HG03175 (cell line): ENCODE measurements at regions not wholly inside any gene's neighbourhood (a gene's known extent, or its start where the extent isn't known, plus 50 kb on each side); places are given as distances from the start of the nearest gene placed in this dataset.
"Not testable (repeated sequence)": the region's sequence is repeated elsewhere in the genome, so short reads cannot be mapped to it uniquely, and the experiment has no call there.

Experiments
- ATAC-seq: cut with Tn5 transposase; IDR thresholded peaks from one replicate; pipeline ENCODE4 v1.9.1; 2021; ENCODE audit warnings: mild to moderate bottlenecking, moderate library complexity; ENCODE audit not compliant: unreplicated experiment

DNA sequence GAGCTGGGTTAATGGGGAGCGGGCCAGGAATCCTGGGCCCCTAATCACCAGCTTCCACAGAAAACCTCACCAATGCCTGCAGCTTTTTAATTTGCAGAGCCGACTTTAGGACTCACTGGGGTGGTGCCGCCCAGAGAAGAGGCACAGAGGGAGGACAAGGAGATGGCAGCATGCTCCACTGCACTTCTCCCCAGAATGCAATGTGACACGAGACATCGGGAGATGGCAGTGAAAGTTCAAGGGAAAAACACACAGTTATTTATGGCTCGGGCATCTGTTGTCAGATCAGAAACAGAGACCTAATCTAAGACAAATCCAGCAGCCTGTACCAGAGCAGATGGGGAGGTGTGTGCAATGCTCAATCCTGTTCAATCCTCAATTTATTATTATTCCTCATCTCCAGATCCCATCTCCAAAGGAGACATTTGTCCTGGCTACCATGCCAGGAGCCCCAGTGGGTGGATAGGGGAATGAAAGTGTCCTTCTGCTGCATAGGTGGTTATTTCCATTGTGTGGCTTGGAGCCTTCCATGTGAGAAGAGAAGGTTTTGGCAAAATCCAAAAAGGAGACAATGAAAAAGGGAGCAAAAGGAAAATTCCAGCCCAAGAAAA is 250.0 kb downstream of the NXPE2 start:
- ATAC-seq = no peak

DNA sequence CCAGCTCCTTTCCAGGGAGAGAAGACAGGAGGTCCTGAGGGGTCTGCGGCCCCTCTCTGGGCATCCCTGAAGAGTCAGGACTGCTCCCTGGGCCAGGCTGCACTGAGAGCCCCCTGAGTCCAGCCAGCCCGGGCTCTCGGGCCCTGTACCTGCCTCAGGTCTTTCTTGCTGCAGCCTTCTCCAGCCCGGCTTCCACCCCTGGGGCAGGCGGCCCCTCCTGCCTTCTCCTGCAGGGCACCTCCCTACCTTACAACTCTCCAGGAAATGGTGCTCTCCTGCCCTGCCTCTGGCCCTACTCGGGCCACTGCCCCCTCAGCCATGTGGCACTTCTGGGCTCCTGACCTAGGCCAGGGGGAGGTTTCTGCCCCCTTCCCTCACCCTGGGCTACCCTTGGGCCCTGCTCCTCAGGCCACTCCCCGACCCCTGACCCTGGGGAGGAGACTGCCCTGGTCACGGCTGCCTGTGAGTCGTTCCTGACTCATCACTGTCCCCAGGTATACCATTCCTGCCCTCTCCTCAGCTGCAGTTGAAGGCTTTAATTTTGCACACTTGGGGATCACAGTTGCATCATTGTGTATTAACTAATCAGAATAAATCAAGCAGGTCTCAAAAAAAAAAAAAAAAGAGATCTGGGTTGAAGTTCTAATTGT is 251.1 kb downstream of the NXPE2 start:
- no peak for ATAC-seq

DNA sequence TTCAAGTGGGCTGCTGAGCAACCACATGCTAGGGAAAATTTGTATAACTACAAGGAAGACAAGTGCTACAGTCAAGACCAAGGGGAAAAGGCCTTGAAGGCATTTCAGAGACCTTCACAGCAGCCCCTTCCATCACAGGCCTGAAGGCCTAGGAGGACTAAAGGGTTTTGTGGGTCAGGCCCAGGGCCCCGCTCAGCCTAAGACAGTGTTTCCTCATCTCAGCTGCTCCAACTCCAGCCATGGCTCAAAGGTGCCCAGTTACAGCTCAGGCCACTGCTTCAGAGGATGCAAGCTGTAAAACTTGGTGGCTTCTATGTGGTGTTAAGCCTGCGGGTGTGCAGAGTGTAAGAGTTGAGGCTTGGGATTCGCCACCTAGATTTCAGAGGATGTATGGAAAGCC is 260.5 kb downstream of the NXPE2 start:
- ATAC-seq = no peak

DNA sequence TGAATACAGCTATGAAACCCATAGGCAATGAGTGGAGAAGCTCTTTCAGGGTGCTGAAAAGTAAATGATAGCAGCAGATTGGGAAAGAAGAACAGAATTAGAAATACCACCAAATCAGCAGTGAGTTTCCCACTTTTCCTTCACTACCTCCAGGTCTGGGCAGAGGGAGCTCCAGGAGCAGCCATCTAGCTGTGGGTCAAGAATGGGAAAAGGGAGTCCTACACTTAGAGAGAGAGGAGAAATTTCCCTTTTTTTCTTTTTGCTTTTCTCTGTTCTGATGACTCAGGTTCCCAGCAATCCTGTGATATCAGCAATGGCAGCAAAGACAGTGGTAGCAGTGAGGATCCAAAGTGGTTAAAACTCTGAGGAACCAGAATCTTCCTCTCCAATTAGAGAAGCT is 263.9 kb downstream of the NXPE2 start:
- no peak for ATAC-seq

DNA sequence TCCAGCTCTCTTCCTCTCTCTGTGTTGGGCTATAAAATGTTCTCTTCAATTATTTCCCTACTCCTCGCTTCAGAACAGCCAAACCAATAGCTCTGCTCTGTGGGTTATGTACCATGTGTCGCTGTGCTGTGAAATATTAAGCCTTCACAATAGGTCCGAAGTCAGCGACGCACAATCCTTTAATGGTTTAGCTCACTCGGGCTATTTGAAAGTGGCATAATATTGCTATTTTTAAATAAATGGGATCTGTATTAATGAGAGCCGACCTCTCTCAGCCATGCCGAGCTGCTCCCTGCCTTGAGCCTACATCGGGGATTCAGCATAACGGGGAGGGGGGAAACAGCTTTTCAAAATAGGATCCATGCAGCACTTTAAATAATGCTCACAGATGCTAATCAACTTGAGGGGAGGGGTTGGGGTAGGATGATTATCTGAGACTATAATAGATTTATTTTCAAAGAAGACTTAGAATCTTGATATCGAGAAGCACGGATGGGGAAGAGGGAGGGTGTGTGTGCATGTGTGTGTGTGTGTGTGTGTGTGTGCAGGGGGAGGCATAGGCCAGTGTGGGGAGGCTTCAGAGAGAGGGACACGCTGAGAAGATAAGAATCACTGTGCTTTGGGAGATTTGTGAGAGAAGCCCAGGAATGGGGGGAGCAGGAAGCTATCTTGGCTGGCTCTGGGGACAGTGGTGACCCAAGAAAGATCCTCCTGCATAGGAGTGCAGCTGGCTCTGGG is 271.5 kb downstream of the NXPE2 start:
- no peak for ATAC-seq

- ATAC-seq = no peak
Observed at GRCh38 chr11:114953039-114953438, 274.7 kb downstream of the NXPE2 start.

- no peak for ATAC-seq
Observed at GRCh38 chr11:114955923-114956322, 277.6 kb downstream of the NXPE2 start.

- no peak for ATAC-seq
Observed at GRCh38 chr11:114956566-114956965, 278.2 kb downstream of the NXPE2 start.

GRCh38 chr11:114959953-114960505 is 281.7 kb downstream of the NXPE2 start:
- no peak for ATAC-seq

- not testable (repeated sequence) for ATAC-seq
Observed at GRCh38 chr11:114960819-114961218, 282.5 kb downstream of the NXPE2 start.

GRCh38 chr11:114964676-114965214 is 286.4 kb downstream of the NXPE2 start:
- no peak for ATAC-seq

- no peak for ATAC-seq
Observed at GRCh38 chr11:114970927-114971645, 292.8 kb downstream of the NXPE2 start.

- no peak for ATAC-seq
Observed at GRCh38 chr11:114972105-114972504, 293.8 kb downstream of the NXPE2 start.

- no peak for ATAC-seq
Observed at GRCh38 chr11:114977651-114978050, 299.3 kb downstream of the NXPE2 start.

- no peak for ATAC-seq
Observed at GRCh38 chr11:114982141-114982540, 303.8 kb downstream of the NXPE2 start.

GRCh38 chr11:114984611-114985163 is 306.4 kb downstream of the NXPE2 start:
- ATAC-seq = no peak

DNA sequence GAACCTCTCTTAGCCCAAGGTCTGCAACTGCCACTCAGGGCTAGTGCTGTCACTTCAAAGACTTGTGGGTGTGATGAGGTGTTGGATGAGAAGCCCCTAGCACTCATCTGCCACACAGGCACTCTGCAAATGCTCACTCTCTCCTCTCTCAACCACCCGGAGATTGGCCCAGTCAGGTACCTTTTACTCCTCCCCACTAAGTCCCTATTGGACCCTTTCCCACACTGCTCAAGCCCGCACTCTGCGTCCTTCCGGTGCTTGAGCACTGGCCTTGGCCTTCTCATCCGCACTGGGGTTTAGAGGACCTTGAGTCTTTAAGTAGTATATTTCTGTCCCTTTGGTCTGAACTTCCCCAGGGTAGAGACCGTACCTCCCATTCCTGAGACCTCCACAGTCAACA is 308.0 kb downstream of the NXPE2 start:
- no peak for ATAC-seq

DNA sequence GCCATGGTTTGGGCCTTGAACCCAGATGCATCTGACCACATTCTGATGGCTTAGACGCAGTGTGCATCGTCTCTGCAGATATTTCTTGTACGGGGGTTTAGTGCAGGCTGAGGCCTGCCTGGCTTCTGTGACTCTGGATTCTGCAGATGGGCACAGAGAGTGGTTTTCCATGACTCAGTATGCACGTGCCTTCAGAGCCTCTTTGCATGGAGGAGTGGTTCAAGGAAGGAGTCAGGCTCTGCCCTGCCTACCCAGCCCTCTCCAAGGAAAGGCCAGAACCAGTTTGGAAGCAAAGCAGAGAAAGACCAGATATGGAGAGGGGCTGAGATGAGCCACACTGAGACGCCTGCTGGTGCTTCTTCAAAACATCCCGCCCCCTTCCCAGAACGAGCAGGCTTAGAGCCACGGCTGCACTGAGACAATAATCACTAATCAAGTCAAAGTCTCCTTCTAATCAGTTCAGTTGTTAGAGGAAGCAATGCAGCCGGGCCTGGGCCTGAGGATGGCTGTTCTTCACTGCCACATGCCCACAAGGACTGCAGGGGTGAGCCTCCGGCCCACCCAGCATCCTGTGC is 308.9 kb downstream of the NXPE2 start:
- no peak for ATAC-seq

DNA sequence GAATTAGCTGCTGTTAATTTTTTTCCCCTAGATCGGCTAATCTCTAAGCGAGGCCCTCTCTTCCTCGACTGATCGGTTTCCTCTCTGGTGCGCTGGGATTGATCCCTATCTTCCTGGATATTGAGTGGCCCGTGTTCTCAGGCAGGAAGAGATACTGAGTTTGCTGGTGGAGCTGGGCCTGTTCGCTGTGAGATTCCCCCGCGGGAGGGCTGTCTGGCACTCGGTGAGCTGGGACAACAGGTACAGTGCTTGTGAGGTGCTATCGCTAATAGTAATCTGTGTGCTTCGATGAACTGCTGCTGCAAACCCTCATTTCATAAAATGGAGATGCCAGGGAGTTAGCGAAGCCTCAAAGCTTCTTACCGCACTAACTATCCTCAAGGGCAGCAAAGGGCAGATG is 310.3 kb downstream of the NXPE2 start:
- no peak for ATAC-seq

DNA sequence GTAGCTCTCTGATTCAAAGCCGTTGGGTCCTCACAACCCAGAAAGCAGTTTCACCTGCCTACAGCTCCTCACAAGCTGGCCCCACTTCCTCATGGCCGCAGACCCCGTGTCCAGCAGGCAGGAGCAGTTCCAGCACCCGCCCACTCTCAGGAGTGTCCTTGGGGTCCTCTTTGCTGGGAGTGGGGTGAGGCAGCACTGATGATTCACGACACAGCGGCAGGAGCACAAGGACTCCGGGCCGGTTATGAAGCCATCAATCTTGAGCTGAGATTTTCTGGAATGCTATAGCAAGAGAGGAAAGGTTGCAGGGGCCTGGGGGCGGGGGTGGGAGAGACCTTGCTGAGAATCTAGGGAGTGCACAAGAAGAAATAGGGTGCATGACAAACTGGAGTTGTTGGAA is 311.2 kb downstream of the NXPE2 start:
- no peak for ATAC-seq
